Heart left ventricle (tissue), 16 donors: ENCODE measurements at regions not wholly inside any gene's neighbourhood (a gene's known extent, or its start where the extent isn't known, plus 50 kb on each side); places are given as distances from the start of the nearest gene placed in this dataset.
"Not testable (repeated sequence)": the region's sequence is repeated elsewhere in the genome, so short reads cannot be mapped to it uniquely, and the experiment has no call there.

ENCODE experiments used
- ATAC-seq, 4 donors: fragments of 200-7000 bp; cut with Tn5 transposase; one replicate each; pipeline ENCODE4 v1.9.1; 2020 to 2022; ENCODE audit warnings: moderate library complexity in 4 of 4, mild to moderate bottlenecking in 3 of 4, moderate number of reproducible peaks in 1 of 4
- DNase-seq, 5 donors: peaks; one replicate each; pipeline ENCODE4 v3.0.0-alpha.2; 2020
- H3K27ac ChIP-seq, 12 donors: fragments of 200-600 bp; sonication (generic) in 4 of 12; one replicate each; pipeline versions ENCODE4 v1.5.0 to v1.8.0; 2016 to 2022; ENCODE audit warnings: mild to moderate bottlenecking in 2 of 12
- H3K27me3 ChIP-seq, 9 donors: fragments of 200-600 bp; sonication (generic) in 2 of 9; one replicate each; pipeline versions ENCODE4 v1.5.1 to v1.8.0; 2016 to 2022; ENCODE audit warnings: mild to moderate bottlenecking in 3 of 9
- H3K36me3 ChIP-seq, 9 donors: fragments of 200-600 bp; sonication (generic) in 2 of 9; one replicate each; pipeline versions ENCODE4 v1.5.0 to v1.8.0; 2018 to 2022; ENCODE audit warnings: mild to moderate bottlenecking in 2 of 9
- H3K4me1 ChIP-seq, 12 donors: fragments of 200-600 bp; sonication (generic) in 4 of 12; one replicate each; pipeline versions ENCODE4 v1.5.0 to v1.8.0; 2016 to 2022; ENCODE audit warnings: mild to moderate bottlenecking in 3 of 12
- H3K4me3 ChIP-seq, 12 donors: fragments of 200-600 bp; sonication (generic) in 4 of 12; one replicate each; pipeline versions ENCODE4 v1.5.0 to v1.8.0; 2017 to 2022; ENCODE audit warnings: mild to moderate bottlenecking in 9 of 12, moderate library complexity in 4 of 12
- H3K9me3 ChIP-seq, 12 donors: fragments of 200-600 bp; sonication (generic) in 4 of 12; one replicate each; pipeline versions ENCODE4 v1.5.0 to v1.8.0; 2016 to 2022; ENCODE audit warnings: mild to moderate bottlenecking in 1 of 12
- CTCF ChIP-seq, 12 donors: fragments of 200-600 bp; sonication (generic) in 4 of 12; IDR thresholded peaks; one replicate each; pipeline versions ENCODE4 v1.5.0 to v1.8.0; 2018 to 2022; ENCODE audit warnings: antibody characterized with exemption in 12 of 12, mild to moderate bottlenecking in 5 of 12
- POLR2A ChIP-seq, 2 donors: fragments of 450-650 bp; IDR thresholded peaks; one replicate each; pipeline ENCODE4 v1.6.1; 2017; ENCODE audit warnings: antibody characterized with exemption in 2 of 2, mild to moderate bottlenecking in 2 of 2, moderate library complexity in 2 of 2
- whole genome bisulfite sequencing, 4 donors: extraction: QIAGEN DNeasy Blood & Tissue Kit in 2 of 4; methylation state at CpG; one replicate each; pipeline versions ENCODE4 v1.1.5 to v1.1.7; 2013 to 2018; 5-methylcytosine and 5-hydroxymethylcytosine counted together
- intact Hi-C, 10 donors: fragments of 100-400 bp; cut with DNase I; formaldehyde crosslinking; loops; one replicate each; pipeline versions ENCODE4 v1.11.1 to v1.14.2; 2022
- donor health status: ischemic (EF 13 %, LVEDD 7.1; RV severe dilation, severe dysfunction).
- donor health status: healthy with polysubstance abuse.
- donor health status: DM: no; HTN: yes; CAD: no.
- donor health status: DM: no; HTN: no; CAD: no.
- donor health status: ischemic (EF 25% LVEDD 6.9; RV normal size, moderate dysfunction).
- donor health status: ischemic (EF 25% LVEDD 5.7; RV mildly dilated, moderate dysfunction).
- donor health status: healthy.
- donor health status: DM: yes; HTN: yes; CAD: no.
- donor health status: ischemic (EF 35%, LVEDD 5.7; RV mildly dilated, moderate dysfunction).
- donor health status: nonischemic (EF 11% LVEDD 7.7; RV severe dilation, severe dysfunction).
- donor health status: DM: yes; HTN: yes; CAD: no.
- donor health status: PGD.
- donor health status: ischemic (EF 29% LVEDD 5.4; RV normal size, mild dysfunction).
- donor health status: nonischemic (EF 23%, LVEDD 6.1; RV moderate dilation, normal function).

- H3K27me3 ChIP-seq: peaks cover 0 to 8% (median 0%) of the 10 kb centered on the region in 9 donors
- 64 to 81% (median 72%) methylated on average over 5 of the region's 5 CpGs for WGBS, 4 donors
- no peaks in the 10 kb centered on the region for H3K4me1 ChIP-seq
- no peak overlapping the region for H3K4me3 ChIP-seq
- intact Hi-C loops: no loop called here
- TF ChIP-seq CTCF (IDR thresholded peaks at IDR 0.05) (no peak), POLR2A (IDR thresholded peaks at IDR 0.05) (no peak)
- ATAC-seq (no peak), DNase-seq (no peak)
- H3K36me3 ChIP-seq: no peaks in the 10 kb centered on the region
- peaks cover 0 to 8% (median 0%) of the 10 kb centered on the region in 12 donors for H3K9me3 ChIP-seq
- H3K27ac ChIP-seq: no peak overlapping the region
These were observed 63.8 kb upstream of the SRD5A2 start for GRCh38 chr2:31644551-31644950.

GRCh38 chr2:31642707-31643106 lies 62.0 kb upstream of the SRD5A2 start:
- DNase-seq (no peak), ATAC-seq (no peak)
- peaks cover 0 to 8% (median 0%) of the 10 kb centered on the region in 9 donors for H3K27me3 ChIP-seq
- TF ChIP-seq POLR2A (IDR thresholded peaks at IDR 0.05) (no peak), CTCF (IDR thresholded peaks at IDR 0.05) (no peak)
- intact Hi-C loops: no loop called here
- WGBS, 4 donors: 89 to 92% (median 90%) methylated on average over 1 of the region's 1 CpG
- H3K36me3 ChIP-seq: no peaks in the 10 kb centered on the region
- H3K4me3 ChIP-seq: no peak overlapping the region
- no peak overlapping the region for H3K27ac ChIP-seq
- H3K9me3 ChIP-seq: peaks cover 0 to 10% (median 0%) of the 10 kb centered on the region in 12 donors
- no peaks in the 10 kb centered on the region for H3K4me1 ChIP-seq

GRCh38 chr2:31632201-31632600 lies 51.5 kb upstream of the SRD5A2 start:
- H3K27ac ChIP-seq, H3K27me3 ChIP-seq, ATAC-seq, H3K36me3 ChIP-seq, intact Hi-C loops, H3K4me1 ChIP-seq, DNase-seq, H3K4me3 ChIP-seq, H3K9me3 ChIP-seq: not testable (repeated sequence)
- WGBS, 4 donors: 69 to 82% (median 75%) methylated on average over 4 to 5 of the region's 5 CpGs
